Activated gamma-delta T cell treated with Interleukin-2 at 50 U/mL for 16 hours (primary cell): ENCODE measurements at regions not wholly inside any gene's neighbourhood (a gene's known extent, or its start where the extent isn't known, plus 50 kb on each side); places are given as distances from the start of the nearest gene placed in this dataset.
"Not testable (repeated sequence)": the region's sequence is repeated elsewhere in the genome, so short reads cannot be mapped to it uniquely, and the experiment has no call there.

Experiments
- DNase-seq: peaks from one replicate; pipeline ENCODE4 v3.0.0-alpha.2; 2020

GRCh38 chr19:28333909-28334308 is 879.0 kb downstream of the UQCRFS1 start:
- DNase-seq: no peak

GRCh38 chr19:28332886-28333285 is 880.1 kb downstream of the UQCRFS1 start:
- DNase-seq: no peak

- no peak for DNase-seq
Measured at GRCh38 chr19:28332351-28332750, 880.6 kb downstream of the UQCRFS1 start.

GRCh38 chr19:28331596-28331995 is 881.4 kb downstream of the UQCRFS1 start:
- no peak for DNase-seq

- DNase-seq: no peak
Measured at GRCh38 chr19:28330831-28331230, 882.1 kb downstream of the UQCRFS1 start.

- no peak for DNase-seq
Measured at GRCh38 chr19:28329429-28329828, 883.5 kb downstream of the UQCRFS1 start.

GRCh38 chr19:28327905-28328304 is 885.0 kb downstream of the UQCRFS1 start:
- no peak for DNase-seq

GRCh38 chr19:28326746-28327145 is 886.2 kb downstream of the UQCRFS1 start:
- no peak for DNase-seq

- no peak for DNase-seq
Measured at GRCh38 chr19:28324275-28325060, 888.5 kb downstream of the UQCRFS1 start.

GRCh38 chr19:28322945-28323344 is 890.0 kb downstream of the UQCRFS1 start:
- no peak for DNase-seq

- no peak for DNase-seq
Measured at GRCh38 chr19:28322491-28322890, 890.5 kb downstream of the UQCRFS1 start.

GRCh38 chr19:28319918-28320317 is 893.0 kb downstream of the UQCRFS1 start:
- DNase-seq: no peak

GRCh38 chr19:28319227-28319626 is 893.7 kb downstream of the UQCRFS1 start:
- DNase-seq: no peak

- DNase-seq: no peak
Measured at GRCh38 chr19:28318469-28319179, 894.3 kb downstream of the UQCRFS1 start.

GRCh38 chr19:28316464-28316863 is 896.5 kb downstream of the UQCRFS1 start:
- DNase-seq: no peak

GRCh38 chr19:28314756-28315155 is 898.2 kb downstream of the UQCRFS1 start:
- DNase-seq: no peak

GRCh38 chr19:28314287-28314686 is 898.7 kb downstream of the UQCRFS1 start:
- no peak for DNase-seq

GRCh38 chr19:28313633-28314032 is 899.3 kb downstream of the UQCRFS1 start:
- no peak for DNase-seq

- no peak for DNase-seq
Measured at GRCh38 chr19:28312269-28312668, 900.7 kb downstream of the UQCRFS1 start.

GRCh38 chr19:28310829-28311228 is 902.1 kb downstream of the UQCRFS1 start:
- DNase-seq: not testable (repeated sequence)

- no peak for DNase-seq
Measured at GRCh38 chr19:28309070-28309469, 903.9 kb downstream of the UQCRFS1 start.

GRCh38 chr19:28307963-28308362 is 905.0 kb downstream of the UQCRFS1 start:
- DNase-seq: no peak

GRCh38 chr19:28307487-28307886 is 905.5 kb downstream of the UQCRFS1 start:
- no peak for DNase-seq

GRCh38 chr19:28305513-28305912 is 907.4 kb downstream of the UQCRFS1 start:
- DNase-seq: no peak
